ENCODE measurements at regions not wholly inside any gene's neighbourhood (a gene's known extent, or its start where the extent isn't known, plus 50 kb on each side); places are given as distances from the start of the nearest gene placed in this dataset.

GRCh38 chr3:115323380-115323779 lies 176.3 kb upstream of the ZBTB20 start:
- no peak for DNase-seq (ENCODE audit: low read depth in 4 of 4, low spot score in 3 of 4)

GRCh38 chr3:115324056-115324455 lies 177.0 kb upstream of the ZBTB20 start:
- no peak for DNase-seq (ENCODE audit: low read depth in 4 of 4, low spot score in 3 of 4)

- DNase-seq (ENCODE audit: low read depth in 4 of 4, low spot score in 3 of 4): peak in 3 of 4 donors; percentile 18 to 58 (median 24)
Measured at GRCh38 chr3:115325539-115325938, 178.5 kb upstream of the ZBTB20 start.

GRCh38 chr3:115330430-115330829 lies 183.3 kb upstream of the ZBTB20 start:
- no peak for DNase-seq (ENCODE audit: low read depth in 4 of 4, low spot score in 3 of 4)

GRCh38 chr3:115332998-115333397 lies 185.9 kb upstream of the ZBTB20 start:
- no peak for DNase-seq (ENCODE audit: low read depth in 4 of 4, low spot score in 3 of 4)

GRCh38 chr3:115336836-115337235 lies 189.7 kb upstream of the ZBTB20 start:
- no peak for DNase-seq (ENCODE audit: low read depth in 4 of 4, low spot score in 3 of 4)

GRCh38 chr3:115340586-115340985 lies 193.5 kb upstream of the ZBTB20 start:
- DNase-seq (ENCODE audit: low read depth in 4 of 4, low spot score in 3 of 4): no peak

GRCh38 chr3:115341208-115341607 lies 194.1 kb upstream of the ZBTB20 start:
- DNase-seq (ENCODE audit: low read depth in 4 of 4, low spot score in 3 of 4): no peak

GRCh38 chr3:115347737-115348136 lies 200.6 kb upstream of the ZBTB20 start:
- DNase-seq (ENCODE audit: low read depth in 4 of 4, low spot score in 3 of 4): no peak

GRCh38 chr3:115348412-115348811 lies 201.3 kb upstream of the ZBTB20 start:
- no peak for DNase-seq (ENCODE audit: low read depth in 4 of 4, low spot score in 3 of 4)

GRCh38 chr3:115348951-115349745 lies 202.1 kb upstream of the ZBTB20 start:
- DNase-seq (ENCODE audit: low read depth in 4 of 4, low spot score in 3 of 4): no peak

- DNase-seq (ENCODE audit: low read depth in 4 of 4, low spot score in 3 of 4): no peak
Measured at GRCh38 chr3:115350606-115351005, 203.5 kb upstream of the ZBTB20 start.

- DNase-seq (ENCODE audit: low read depth in 4 of 4, low spot score in 3 of 4): no peak
Measured at GRCh38 chr3:115351193-115351592, 204.1 kb upstream of the ZBTB20 start.

- no peak for DNase-seq (ENCODE audit: low read depth in 4 of 4, low spot score in 3 of 4)
Measured at GRCh38 chr3:115354010-115354409, 206.9 kb upstream of the ZBTB20 start.

- no peak for DNase-seq (ENCODE audit: low read depth in 4 of 4, low spot score in 3 of 4)
Measured at GRCh38 chr3:115357456-115357855, 210.4 kb upstream of the ZBTB20 start.

GRCh38 chr3:115359536-115359935 lies 212.4 kb upstream of the ZBTB20 start:
- DNase-seq (ENCODE audit: low read depth in 4 of 4, low spot score in 3 of 4): no peak

- DNase-seq (ENCODE audit: low read depth in 4 of 4, low spot score in 3 of 4): no peak
Measured at GRCh38 chr3:115361806-115362205, 214.7 kb upstream of the ZBTB20 start.

GRCh38 chr3:115363071-115363470 lies 216.0 kb upstream of the ZBTB20 start:
- DNase-seq (ENCODE audit: low read depth in 4 of 4, low spot score in 3 of 4): no peak

GRCh38 chr3:115369021-115369420 lies 221.9 kb upstream of the ZBTB20 start:
- no peak for DNase-seq (ENCODE audit: low read depth in 4 of 4, low spot score in 3 of 4)

GRCh38 chr3:115375362-115375761 lies 228.3 kb upstream of the ZBTB20 start:
- DNase-seq (ENCODE audit: low read depth in 4 of 4, low spot score in 3 of 4): no peak

GRCh38 chr3:115380883-115381572 lies 233.9 kb upstream of the ZBTB20 start:
- no peak for DNase-seq (ENCODE audit: low read depth in 4 of 4, low spot score in 3 of 4)

GRCh38 chr3:115381573-115381912 lies 234.5 kb upstream of the ZBTB20 start:
- DNase-seq (ENCODE audit: low read depth in 4 of 4, low spot score in 3 of 4): no peak
